GM13976 (cell line): ENCODE measurements at regions not wholly inside any gene's neighbourhood (a gene's known extent, or its start where the extent isn't known, plus 50 kb on each side); places are given as distances from the start of the nearest gene placed in this dataset.

Experiments used
- DNase-seq: peaks from one replicate; pipeline ENCODE4 v3.0.0; 2012; ENCODE audit warnings: low spot score
- CTCF ChIP-seq: IDR thresholded peaks from 2 replicates; pipeline ENCODE4 v1.5.1; 2012; ENCODE audit warnings: borderline replicate concordance, mild to moderate bottlenecking; ENCODE audit not compliant: insufficient read depth; ENCODE audit errors: extremely low read depth, missing control alignments, control extremely low read depth
- in situ Hi-C: fragments of 300-500 bp; cut with MboI; formaldehyde crosslinking; loops from one replicate; pipeline ENCODE4 v1.12.0; 2022; ENCODE audit warnings: low sequenced_read_pairs, mixed read lengths, inconsistent platforms; ENCODE audit not compliant: unreplicated experiment

- no peak for DNase-seq
- TF ChIP-seq CTCF, result no peak
- in situ Hi-C loops, result no loop called here
Observed at GRCh38 chr12:77392467-77393088, 327.2 kb upstream of the E2F7 start.

GRCh38 chr12:77388445-77389265, 323.3 kb upstream of the E2F7 start:
- DNase-seq, result no peak
- in situ Hi-C loops, result no loop called here
- no peak for TF ChIP-seq CTCF

DNA sequence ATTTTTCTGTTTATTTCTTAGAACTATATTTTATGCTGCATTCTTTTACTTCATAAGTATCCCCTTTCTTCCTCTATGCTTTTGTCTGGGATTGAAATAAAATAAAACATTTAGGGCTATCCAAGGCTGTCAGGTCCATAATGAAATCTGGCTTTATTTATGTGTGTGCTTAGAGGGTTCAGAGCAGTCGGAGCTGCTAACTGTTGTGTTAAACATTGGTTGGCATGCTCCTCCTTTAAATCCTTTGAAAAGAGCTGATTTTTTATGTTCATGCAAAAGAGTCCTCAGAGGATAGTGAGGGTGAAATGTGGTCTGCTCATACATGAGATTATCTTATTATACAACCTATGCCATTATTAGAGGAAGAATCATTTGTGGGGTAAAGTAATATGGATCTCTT, 322.3 kb upstream of the E2F7 start:
- in situ Hi-C loops, result no loop called here
- no peak for DNase-seq
- no peak for TF ChIP-seq CTCF

DNA sequence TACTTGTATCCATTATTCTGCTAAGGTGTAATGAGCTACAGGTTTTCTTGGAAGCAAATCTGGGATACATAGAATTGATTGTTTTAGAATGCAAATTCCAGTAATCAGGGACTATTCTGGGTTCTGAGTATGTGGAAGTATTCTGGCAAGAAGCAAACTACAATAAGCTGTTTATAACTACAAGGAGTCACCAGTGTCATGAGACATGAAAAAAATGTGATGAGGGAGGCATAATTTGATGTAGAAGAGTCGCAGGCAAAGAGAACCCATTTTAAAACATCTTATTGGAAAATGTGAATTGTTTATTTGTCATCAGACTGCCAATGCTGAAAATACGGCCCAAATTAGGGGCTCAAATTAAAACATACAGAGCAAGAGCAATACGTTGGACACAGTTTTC, 321.8 kb upstream of the E2F7 start:
- no peak for DNase-seq
- in situ Hi-C loops, result no loop called here
- TF ChIP-seq CTCF, result no peak

DNA sequence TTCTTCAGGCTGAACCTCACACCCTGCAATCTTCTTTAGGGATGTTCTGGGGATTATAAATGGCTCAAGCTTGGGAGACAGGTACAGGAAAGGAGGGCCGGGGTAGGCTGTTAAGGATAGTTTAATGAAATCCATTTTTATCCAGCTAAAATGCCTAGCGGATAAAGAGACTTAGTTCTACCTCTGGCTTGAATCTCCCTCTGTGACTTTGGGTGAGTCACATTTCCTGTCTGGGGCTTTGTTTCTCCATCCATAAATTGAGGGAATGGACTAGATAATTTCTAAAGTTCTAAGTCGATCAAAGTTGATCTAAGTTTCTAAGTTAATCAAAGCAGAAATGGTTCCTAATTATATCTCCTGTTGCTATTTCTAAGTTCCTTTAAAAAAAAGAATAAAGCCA, 319.6 kb upstream of the E2F7 start:
- DNase-seq, result no peak
- TF ChIP-seq CTCF, result no peak
- in situ Hi-C loops, result no loop called here

DNA sequence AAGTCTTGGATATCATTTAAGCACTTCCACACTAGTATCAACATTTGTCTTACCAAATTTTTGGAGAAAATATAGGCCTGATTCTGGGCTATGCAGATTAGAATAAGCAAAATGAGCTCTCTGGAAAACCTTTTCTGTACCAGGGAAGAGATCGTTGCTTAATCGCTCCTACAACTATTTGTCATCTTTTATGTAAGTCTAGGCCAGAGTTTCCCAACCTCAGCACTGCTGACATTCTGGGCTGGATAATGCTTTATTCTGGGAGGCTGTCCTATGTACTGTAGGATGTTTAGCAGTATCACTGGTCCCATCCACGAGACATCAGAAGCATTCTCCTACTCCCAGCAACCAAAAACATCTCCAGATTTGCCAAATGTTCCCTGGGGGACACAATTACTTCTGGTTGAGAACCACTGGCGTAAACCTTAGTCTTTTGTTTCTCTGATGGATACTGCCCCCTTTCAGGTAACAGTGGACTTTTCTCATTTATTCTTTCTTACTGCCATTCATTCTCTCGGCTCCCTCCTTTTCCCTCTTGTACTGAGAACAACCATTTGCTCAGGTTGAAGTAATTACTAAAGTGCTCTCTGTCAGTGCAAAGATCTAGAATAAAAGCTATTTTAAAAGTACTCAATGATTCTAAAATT, 316.9 kb upstream of the E2F7 start:
- TF ChIP-seq CTCF, result no peak
- DNase-seq, result no peak
- in situ Hi-C loops, result no loop called here
